GM19468 (cell line): ENCODE measurements at regions not wholly inside any gene's neighbourhood (a gene's known extent, or its start where the extent isn't known, plus 50 kb on each side); places are given as distances from the start of the nearest gene placed in this dataset.

ENCODE experiments used
- ATAC-seq: cut with Tn5 transposase; IDR thresholded peaks from one replicate; pipeline ENCODE4 v1.9.1; 2021; ENCODE audit warnings: mild to moderate bottlenecking, moderate library complexity, moderate number of reproducible peaks; ENCODE audit not compliant: unreplicated experiment; ENCODE audit errors: extremely low read depth

DNA sequence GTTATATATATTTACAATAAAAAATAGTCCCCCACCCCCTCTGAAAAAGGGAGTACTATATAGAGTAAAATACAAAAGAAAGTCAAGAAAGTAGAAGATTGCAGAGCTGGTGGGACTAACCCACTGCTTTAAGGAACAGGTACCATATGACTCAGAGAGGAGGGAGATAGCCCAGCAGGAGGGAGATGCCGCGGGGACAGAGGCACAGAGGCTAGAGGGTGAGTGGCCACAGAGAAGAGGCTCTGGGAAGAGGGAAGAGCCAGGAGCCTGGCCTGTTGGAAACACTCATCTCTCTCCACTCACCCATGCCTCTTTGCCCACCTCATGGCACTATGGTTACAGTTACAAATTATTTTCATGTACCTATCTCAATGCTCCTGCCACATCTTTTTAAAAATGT, 53.6 kb upstream of the LYVE1 start:
- ATAC-seq: no peak

DNA sequence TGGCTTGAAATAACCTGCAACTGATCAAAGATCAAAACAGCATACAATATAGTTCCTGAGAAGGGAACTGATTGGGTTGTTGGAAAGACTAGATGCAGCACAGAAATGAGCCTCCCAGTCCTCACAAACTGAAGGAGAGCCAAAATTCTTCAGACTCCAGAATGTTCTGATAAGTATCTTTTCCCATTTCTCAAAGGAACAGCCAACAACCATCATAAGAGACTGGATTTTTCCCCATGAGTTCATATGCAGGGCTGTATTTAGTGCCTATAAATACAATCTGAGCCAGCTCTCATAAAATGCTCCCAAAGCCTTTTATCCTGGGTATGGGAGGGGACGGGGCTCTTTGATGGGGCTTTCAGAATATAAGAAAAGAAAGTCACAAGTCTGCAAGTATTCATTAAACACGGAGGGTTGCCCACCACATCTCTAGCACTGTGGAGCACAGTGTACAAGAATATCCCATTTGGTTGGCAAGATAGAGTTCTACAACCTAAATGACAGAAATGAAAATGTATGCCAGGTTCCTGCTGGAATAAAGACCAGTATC, 50.7 kb upstream of the LYVE1 start:
- ATAC-seq: no peak

DNA sequence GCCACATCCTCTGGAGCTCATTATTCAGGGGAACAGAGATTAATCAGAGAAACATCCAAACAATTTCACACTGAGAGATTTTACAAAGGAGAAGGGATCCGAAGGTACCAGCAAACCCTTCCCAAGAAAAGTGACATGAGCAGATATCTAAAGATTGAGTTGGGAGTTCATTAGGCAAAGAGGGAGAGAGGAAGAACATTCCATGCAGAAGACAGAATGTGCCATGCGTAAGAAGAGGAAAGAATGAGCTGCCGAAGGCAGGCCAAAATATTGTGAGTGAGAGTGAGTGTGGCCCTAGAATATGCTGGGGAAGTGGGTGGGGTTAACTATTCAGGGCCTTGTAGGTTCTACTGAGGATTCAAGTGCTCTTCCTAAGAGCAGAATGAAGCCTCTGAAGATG, 50.0 kb upstream of the LYVE1 start:
- no peak for ATAC-seq
